IPS DF 4.7 (cell line): ENCODE measurements at regions not wholly inside any gene's neighbourhood (a gene's known extent, or its start where the extent isn't known, plus 50 kb on each side); places are given as distances from the start of the nearest gene placed in this dataset.
A peak's percentile ranks its signal among the peaks of the same experiment; 100 is the strongest.
"Not testable (repeated sequence)": the region's sequence is repeated elsewhere in the genome, so short reads cannot be mapped to it uniquely, and the experiment has no call there.

Experiments
- DNase-seq: peaks from one replicate; pipeline ENCODE4 v3.0.0-alpha.2; 2013; ENCODE audit warnings: low spot score; ENCODE audit errors: extremely low read depth

DNA sequence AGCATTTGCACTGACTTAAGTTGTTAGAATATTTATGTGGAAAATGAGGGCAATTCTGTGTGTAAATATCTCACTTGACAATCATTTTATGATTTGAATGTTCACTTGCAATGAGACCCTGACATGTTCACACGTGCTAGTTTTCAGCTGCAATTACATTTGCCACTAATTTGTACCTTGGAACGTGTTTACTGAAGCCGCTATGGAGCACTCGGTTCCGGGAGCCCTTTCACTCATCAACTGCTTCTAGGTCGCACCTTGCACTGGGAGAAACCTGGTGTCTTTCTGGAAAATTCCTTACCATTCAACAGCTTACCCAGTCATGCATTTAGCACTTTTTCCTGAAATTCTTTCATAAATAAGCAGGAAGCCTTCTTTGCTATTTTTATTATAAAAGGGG, 229.6 kb downstream of the ZIC5 start:
- DNase-seq, result no peak

DNA sequence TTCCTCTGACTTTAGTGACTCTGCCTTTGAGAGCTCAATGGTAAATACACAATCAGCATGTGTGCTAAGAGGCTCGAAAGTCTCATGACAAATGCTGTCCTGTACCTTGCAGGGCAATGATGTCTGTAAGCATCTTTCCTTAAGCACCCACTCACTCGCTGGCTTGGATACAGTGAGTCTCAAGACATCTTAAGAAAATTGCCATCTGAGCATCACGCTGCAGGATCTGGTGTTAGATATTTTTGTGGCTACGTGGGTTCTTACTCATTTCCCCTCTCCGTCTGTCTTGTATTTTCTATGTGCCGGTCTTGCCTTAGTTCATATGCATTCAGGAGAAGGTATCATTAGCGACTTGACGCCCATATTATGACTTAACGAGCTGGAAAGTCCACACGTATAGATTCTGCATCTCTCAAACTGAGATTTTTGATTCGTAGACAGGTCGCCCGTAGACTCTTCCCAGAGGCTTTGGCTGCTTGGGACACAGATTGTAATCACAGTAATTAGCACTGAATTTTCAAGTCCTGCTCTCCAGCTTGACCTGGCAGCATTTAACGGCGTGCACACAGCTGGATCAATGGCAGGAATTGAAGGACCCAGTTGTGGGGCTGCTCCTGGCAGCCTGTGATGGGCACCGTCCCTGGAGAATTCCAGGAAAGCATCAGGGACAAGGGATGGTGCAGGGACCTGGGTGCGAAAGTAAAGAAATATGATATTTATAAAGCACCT, 231.2 kb downstream of the ZIC5 start:
- DNase-seq, result no peak

- DNase-seq, result no peak
These were observed 232.9 kb downstream of the ZIC5 start for GRCh38 chr13:99738626-99739025.

GRCh38 chr13:99737481-99738245, 233.9 kb downstream of the ZIC5 start:
- DNase-seq, result no peak

DNA sequence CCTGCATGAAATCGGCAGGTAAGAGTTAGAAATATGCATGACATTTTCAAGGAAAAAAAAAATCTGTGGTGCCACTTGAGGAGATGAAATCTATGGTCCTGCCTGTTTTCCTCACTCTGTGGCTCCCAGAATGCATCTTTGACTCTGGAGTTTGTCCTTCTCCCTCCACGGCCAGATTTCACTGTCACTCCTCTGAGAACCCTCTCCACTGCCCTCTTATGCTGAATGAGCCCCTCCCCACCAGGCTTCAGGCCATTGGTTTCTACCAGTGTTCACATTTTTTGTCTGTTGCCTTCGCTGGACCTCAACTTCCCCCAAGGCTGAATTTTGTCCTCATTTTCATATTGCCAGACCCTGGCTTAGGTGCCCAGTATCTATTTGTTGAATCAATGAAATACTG, 235.0 kb downstream of the ZIC5 start:
- DNase-seq, result no peak

- DNase-seq, result no peak
These were observed 232.9 kb downstream of the TM9SF2 start for GRCh38 chr13:99734013-99734693.

DNA sequence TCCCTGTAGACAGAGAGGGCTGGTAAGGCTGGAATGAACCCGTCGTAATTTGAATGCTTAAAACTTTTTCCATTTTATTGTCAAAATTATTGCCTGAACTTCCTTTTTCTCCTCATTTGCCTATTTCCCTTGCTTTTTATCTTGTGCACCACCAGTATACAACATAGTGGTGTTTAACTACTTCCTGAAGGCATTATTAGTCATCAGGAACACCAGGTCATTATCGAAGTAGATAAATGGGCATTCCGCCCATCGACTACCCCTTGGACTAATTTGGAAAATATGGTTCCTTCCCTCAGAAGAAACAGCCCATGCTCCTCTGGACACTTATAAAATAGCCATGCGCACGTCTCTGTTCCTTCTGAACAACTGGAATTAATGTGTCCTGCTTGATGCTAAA, 232.1 kb downstream of the TM9SF2 start:
- no peak for DNase-seq

DNA sequence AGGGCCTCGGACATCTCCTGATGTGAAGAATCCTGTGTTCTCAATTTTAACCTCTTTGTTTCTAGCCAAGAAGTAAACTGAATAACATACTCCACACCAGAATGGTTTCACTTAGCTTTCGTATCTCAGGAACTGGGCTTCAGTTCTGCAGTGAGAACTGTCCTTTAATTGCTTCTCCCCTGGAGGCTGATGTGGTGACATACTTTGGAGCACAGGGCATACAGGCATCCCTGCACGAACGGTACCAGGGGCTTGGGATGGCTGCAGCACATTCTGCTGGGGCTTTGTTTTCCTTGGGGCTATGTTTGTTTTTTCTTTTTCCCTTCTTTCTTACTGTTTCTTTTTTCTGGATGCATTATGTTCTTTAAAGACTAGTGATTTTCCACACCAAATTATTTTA, 230.5 kb downstream of the TM9SF2 start:
- DNase-seq, result no peak

DNA sequence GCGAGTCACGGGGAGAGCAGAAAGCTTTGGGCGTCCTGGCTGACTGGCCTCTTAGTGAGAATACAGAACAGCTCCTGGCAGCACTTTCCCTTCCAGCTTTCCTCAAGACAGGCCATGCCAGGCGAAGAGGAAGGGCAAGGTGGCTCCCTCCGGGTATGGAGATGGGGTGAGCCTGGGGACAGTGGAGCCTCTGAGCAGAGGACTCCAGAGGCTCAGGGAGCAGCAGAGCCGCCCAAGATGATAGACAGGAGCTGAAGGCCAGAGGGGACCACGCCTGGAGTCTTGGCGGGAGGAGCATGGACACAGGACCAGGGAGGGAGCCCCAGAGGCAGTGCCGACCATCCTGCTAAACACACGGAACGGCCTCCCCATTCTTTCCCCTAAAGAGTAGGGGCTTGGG, 229.1 kb downstream of the TM9SF2 start:
- DNase-seq, result no peak

DNA sequence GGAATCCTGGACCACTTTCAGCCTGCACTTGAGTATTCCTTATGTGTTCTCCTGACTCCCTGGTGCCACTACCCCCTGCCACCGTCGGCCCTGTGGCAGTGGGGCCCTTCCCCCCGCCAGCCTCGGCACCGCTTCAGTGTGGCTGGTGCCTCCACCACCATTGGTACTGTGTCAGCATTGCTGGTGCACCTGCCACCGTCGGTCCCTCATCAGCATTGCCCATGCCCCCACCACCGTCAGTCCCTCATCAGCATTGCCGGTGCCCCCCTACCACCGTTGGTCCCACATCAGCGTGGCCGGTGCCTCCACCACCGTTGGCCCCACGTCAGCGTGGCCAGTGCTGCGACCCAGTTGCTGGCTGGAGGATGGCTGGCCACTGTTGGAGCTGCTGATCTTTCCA, 228.5 kb downstream of the TM9SF2 start:
- no peak for DNase-seq

GRCh38 chr13:99727651-99728050, 226.4 kb downstream of the TM9SF2 start:
- not testable (repeated sequence) for DNase-seq

- DNase-seq, result no peak
These were observed 225.1 kb downstream of the TM9SF2 start for GRCh38 chr13:99726282-99726894.

GRCh38 chr13:99725644-99726043, 224.4 kb downstream of the TM9SF2 start:
- no peak for DNase-seq

- no peak for DNase-seq
These were observed 223.6 kb downstream of the TM9SF2 start for GRCh38 chr13:99724633-99725517.

DNA sequence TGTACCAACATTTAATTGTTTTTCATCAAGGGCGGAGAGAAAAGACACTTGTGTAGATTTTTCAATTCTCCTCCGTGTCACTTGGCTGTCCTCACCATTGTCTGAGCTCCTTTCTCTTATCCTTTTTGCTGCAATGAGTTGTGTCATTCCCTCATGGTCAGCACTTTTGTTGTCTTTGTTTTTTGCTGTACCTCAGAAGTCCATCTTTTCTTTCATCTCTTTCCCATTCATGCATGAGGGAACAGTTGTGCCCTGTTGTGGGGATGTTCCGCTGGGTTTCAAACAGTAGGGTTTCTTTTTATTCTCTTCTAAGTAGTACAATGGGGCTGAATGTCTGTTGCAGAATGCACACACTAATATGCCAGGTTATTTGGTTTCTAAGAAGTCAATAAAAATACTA, 222.6 kb downstream of the TM9SF2 start:
- DNase-seq, result no peak

DNA sequence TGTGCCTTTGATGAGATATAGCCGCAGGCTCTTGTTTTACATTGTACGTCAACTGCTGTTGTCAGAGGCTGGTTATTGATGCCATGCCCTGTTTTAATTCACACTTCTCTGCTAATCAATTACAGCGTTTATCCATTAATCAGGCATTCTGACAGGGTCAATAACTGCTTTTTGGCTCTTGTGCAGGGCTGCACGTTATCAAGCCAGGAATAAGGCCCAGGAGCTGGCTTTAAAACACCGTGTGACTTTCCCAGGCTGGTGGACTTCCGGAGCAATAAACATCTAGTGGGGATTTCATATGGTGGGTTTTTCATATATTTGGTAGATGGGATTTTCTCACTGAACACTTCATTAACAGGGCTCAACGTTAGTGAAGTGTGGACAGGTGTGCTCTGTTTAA, 221.7 kb downstream of the TM9SF2 start:
- no peak for DNase-seq

DNA sequence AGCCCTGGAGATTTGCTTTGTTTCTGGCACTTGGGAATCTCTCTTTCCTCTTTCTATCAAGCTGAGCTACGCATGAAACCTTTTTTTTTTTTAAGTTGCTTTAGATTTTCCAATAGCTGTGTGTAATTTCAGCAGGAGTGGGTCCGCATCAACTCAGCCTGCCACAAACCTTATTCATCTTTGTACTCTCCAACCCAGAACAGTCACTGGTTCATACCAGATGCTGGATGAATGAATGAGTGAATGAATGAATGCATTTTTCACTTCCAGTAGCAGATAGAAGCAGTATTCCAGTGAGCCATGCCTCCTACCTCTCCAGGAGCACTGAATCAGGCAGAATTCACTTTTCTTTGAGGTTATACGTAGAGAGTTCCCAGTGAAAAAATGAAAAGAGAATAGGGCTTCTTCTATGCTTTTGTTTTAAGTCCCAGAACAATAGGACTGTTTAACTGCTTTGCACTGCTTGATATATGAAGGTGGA, 221.1 kb downstream of the TM9SF2 start:
- no peak for DNase-seq

DNA sequence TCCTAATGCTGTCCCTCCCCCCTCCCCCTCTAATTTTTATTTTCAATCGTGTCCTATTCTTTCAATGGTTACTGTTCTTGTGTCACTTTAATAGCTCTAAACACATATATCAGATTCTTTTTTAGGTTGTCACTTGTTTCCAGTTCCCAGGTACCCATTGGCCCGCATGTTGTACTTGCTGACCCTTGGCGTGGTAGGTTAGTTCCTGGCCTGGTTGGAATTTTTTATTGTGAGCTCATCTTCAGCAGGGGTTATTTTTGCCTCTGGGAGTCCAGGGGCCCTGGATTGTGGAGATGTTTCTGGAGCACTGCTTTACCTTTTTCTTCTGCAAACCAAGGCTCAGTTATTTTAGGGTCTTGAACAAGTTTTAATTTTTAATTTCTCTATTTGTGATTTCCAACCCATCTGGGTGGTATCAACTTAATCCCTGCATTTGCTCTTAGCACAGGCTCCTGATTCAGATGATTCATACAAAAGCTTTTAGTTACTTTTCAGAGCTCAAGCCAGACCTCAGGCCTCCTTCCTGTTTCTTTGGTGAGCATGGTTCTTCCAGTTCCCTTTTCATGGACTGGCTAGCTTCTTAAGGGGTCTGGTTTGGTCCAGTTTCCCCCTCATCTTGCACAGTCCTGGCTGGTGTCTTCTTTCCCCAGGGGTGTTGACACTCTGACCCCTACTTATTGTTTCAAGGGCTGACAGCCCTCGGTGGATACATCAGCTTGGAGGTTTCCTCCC, 220.5 kb downstream of the TM9SF2 start:
- DNase-seq, result no peak

- peak; percentile 81 for DNase-seq
These were observed 216.8 kb downstream of the TM9SF2 start for GRCh38 chr13:99717959-99718674.
